ENCODE measurements at regions not wholly inside any gene's neighbourhood (a gene's known extent, or its start where the extent isn't known, plus 50 kb on each side); places are given as distances from the start of the nearest gene placed in this dataset.

DNA sequence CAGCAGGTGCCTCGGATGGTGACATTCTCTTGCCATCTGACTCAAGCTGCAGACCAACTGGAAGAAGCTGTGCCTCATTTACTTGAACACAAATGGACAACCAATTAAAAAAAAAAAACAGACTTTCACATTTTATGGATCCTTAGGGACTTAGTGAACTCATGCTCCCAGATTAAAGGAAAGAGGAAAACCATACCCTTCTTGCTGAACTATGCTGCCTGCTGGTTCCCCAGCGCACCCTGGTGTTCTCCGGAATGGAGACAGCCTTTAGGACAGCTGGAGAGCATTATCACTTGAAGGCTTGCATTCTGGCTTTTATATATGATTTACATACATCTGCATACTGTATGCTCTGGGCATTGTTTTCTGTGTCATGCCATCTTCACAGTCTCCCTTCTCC is 370.7 kb downstream of the SLC4A3 start:
- no peak for DNase-seq (ENCODE audit: low spot score)

- DNase-seq (ENCODE audit: low spot score) = no peak
Measured at GRCh38 chr2:219998714-219999227, 371.3 kb downstream of the SLC4A3 start.

- no peak for DNase-seq (ENCODE audit: low spot score)
Measured at GRCh38 chr2:220000080-220000479, 372.6 kb downstream of the SLC4A3 start.

DNA sequence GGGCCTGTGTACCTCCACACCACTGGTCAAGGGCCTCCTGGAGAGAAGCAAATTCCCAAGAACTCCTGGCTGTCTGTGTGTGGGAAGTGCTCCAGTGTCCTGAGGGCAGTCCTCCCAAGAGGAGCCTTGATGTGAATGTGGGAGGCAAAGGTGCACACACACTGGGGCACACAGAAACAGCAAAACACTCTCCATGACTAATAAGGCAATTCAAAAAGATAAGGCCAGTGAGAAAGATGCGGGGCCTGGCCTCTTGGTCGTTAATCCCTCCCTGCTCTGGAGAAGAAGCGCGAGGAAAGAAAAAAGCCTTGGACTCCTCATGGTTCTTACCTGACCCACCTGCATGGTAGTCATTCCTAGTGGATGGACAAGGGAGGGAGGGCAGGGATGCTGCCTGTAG is 373.2 kb downstream of the SLC4A3 start:
- DNase-seq (ENCODE audit: low spot score) = no peak

DNA sequence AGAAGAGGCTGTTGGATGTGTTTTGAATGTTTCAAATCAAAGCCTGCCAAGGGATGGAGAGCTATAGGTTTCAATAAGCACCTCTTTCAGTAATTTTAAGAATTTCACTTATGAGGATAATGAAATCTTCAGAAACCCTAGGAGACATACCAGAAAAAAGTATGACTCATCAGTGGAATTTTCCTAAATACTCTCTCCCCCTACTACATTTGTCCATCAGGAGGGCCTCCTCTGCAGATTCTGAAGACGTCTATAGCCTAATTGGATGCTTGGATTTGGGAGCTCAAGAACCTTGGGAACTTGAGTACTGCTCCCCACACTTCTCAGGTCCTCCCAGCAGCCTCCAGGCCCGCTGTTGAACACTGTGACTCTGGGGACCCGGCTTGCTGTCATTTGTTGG is 374.3 kb downstream of the SLC4A3 start:
- no peak for DNase-seq (ENCODE audit: low spot score)

DNA sequence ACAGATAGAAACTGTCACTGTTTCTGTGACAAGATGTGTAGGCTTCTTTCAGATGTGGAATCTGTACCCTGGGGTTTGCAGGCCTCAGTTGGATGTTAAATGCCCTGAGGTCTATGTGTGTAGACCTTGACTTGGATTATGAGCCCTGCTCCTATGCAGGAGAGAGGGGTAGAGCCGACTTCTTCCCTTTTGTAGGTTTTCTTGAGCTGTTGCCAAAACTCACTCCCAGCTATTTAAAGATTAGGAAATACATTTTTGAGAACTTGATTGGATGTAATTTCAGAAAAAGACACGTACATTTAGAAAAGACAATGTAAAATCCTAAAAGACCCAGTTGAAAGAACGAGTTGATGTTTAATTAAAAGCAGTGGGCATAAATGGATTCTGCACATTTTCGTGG is 374.8 kb downstream of the SLC4A3 start:
- no peak for DNase-seq (ENCODE audit: low spot score)

DNA sequence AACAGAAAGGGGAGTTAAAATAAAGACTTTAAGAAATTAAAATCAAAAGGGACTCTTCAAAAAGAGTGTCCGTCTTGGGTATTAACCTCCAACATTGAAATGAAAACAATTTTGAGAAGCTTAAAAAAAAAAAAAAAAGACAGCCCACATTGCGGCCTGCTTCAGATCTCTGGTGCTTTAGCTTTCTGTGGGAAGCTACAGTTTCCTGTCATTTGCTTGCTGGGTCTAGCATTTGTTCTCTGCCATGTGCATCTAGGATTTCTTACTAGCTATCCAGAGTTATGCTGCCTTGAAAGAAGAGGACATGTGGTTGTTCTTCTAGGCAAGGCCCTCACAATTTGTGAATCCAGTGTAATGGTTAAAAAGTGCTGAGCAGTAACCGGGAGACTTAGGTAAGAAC is 375.3 kb downstream of the SLC4A3 start:
- DNase-seq (ENCODE audit: low spot score) = no peak

- no peak for DNase-seq (ENCODE audit: low spot score)
Measured at GRCh38 chr2:220005362-220005761, 377.9 kb downstream of the SLC4A3 start.

GRCh38 chr2:220006152-220006621 is 378.8 kb downstream of the SLC4A3 start:
- no peak for DNase-seq (ENCODE audit: low spot score)

DNA sequence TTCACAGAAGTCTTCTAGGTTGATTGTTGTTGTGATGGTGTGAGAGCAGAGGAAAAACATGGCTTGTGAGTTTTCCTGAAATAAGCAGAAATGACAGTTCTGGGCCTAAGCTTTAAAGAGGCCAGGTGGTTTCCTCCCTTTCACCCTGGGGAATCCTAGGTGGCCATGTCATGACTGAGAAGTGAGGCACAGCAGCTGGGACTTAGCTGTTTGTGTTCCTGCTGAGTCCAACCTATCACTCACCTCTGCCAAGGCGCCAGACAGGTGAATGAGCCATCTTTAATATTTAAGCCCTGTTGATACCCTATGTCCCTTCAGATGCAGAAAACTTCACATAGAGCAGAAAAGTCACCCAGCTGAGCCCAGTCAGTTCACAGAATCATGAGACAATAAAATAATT is 384.4 kb downstream of the SLC4A3 start:
- no peak for DNase-seq (ENCODE audit: low spot score)

DNA sequence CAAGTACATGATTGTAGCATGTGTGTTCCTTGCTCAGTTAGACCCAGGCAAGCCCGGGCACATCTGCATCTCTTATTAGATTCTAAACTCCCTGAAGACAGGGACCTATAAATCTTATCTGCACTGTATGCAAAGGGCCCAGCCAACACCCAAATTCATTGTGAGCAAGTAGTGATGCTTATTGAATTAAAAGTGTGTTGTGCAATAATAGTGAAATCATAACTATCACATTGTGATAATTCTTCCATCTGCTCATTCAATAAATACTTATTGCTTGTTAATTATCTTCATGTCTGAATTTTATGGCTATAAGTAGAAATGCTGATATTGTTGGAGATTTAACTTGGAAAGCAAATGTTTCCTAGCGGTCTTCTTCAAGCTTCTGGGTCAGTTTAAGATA is 387.5 kb downstream of the SLC4A3 start:
- no peak for DNase-seq (ENCODE audit: low spot score)

- no peak for DNase-seq (ENCODE audit: low spot score)
Measured at GRCh38 chr2:220015576-220015975, 388.1 kb downstream of the SLC4A3 start.

- DNase-seq (ENCODE audit: low spot score) = no peak
Measured at GRCh38 chr2:220025207-220025606, 397.8 kb downstream of the SLC4A3 start.

DNA sequence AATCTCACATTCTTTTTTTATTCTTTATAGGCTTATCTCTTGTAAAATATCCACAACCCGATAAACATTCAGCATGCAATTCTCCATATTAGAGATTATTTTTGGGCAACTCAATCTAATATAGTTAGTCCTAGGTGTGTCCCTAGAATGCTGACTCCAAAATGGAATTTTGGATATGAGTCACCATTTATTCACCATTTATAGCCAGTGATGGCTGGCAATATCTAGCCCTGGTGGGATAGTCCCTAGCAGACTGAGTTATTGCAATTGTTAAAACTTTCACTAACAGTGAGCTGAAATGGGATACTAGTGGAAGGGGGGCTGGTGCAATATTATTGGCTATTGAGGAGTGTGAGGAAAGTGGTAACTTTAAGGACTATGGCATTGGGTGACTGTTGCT is 401.6 kb downstream of the SLC4A3 start:
- no peak for DNase-seq (ENCODE audit: low spot score)

DNA sequence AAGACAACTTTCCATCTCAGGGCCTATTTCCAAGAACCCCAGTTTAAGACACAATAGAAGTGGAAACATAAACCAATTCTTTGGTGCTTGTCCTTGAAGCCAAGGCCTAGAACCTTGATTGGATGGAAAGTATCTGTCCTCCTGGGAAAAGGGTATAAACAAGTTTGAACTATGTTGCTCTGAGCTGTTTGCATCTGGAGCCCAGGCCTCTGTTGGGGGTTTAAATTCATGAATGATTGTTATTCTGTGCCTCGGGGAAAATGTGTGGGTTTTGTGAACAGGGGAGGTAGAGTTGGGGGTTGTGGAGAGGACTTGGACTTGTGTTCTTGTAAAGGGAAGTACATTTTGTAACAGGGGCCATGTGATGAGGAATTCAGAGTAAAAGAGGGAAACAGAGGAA is 406.1 kb downstream of the SLC4A3 start:
- DNase-seq (ENCODE audit: low spot score) = no peak

DNA sequence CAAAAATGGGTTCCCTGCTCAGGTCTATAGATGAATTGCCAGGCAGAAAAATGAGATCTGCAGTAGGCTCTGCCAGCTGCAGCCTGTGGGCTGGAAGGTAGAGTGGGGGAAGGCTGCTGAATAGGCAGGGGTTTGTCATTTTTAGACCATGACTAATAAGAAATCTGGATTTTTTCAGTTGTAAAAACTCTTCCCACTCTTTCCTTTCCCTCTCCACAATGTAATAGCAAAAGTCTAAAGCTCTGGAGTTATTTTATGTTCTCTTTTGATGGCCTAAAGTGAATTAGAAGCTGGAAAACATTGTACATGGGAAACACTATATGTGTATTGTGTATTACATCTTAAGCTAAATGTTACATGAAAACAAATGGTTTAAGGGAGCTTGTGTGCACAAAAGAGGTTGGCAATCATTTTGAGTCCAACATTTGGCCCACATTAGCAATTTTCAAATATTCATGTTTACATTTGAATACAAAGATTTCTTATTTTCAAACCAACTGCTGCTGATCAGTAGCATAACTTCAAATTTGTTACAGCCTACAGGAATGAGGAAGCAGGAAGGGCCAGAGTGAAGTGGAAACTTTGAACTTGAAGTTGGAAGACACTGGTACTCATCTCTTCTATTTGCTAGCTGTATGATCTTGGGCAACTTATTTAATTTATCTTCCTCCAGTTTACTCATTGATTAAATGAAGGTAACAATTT is 407.1 kb downstream of the SLC4A3 start:
- no peak for DNase-seq (ENCODE audit: low spot score)

DNA sequence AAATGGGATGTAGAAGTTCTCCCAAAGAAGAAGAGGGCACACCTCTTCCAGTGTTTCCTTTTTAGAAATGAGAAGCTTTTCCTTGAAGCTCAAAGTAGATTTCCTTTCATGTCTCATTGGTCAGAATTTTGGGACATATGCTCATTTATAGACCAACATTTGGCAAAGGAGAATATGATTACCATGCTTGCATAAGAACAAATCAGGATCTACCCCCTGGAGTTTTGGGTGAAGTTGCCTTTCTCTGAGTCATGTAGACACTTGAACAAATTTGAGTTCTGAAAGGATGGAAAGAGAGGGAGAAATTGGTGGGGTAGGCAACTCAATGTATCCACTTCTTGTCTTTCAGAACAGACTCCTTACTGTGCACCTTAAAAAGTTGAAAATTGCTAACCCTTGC is 409.0 kb downstream of the SLC4A3 start:
- DNase-seq (ENCODE audit: low spot score) = no peak

- DNase-seq (ENCODE audit: low spot score) = no peak
Measured at GRCh38 chr2:220040346-220040745, 412.9 kb downstream of the SLC4A3 start.

DNA sequence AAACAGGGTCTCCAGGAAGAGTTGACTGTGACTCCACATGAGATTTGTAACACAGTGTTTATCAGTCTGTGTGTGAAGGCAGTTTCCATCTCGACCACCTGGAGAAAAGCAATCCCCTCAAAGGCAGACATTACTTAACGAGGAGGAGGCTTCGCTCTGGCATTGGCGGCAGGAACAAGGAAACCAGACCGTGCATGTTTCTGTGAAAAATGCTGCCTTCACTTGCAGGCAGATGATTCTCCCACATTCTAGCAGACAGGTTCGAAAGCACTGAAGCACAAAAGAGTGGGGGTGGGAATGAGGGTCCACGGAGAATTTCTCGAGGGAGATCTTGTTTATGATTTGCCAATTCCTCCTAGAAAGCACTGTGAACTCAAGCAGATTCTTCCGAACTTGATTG is 414.0 kb downstream of the SLC4A3 start:
- DNase-seq (ENCODE audit: low spot score) = no peak

- no peak for DNase-seq (ENCODE audit: low spot score)
Measured at GRCh38 chr2:220043155-220043989, 415.9 kb downstream of the SLC4A3 start.

GRCh38 chr2:220043990-220044335 is 416.5 kb downstream of the SLC4A3 start:
- DNase-seq (ENCODE audit: low spot score) = no peak

DNA sequence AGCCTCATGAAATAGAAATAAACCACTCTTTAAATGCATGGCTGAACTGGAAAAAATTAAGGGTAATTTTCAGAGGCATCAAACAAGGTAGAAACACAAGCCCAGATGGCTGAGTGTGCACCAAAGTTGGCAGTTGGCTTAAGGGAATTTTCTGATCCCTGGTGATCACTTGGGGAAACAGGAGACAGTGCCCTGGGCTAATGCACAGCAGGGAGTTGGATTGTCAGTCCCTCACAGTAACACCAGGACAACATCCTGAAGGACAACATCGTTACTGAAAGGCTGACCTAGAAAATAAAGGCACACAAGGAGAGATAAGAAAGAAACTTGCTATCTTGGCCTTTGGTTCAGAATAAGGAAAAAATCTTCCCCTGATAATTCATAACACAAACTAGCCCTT is 417.0 kb downstream of the SLC4A3 start:
- DNase-seq (ENCODE audit: low spot score) = no peak

- no peak for DNase-seq (ENCODE audit: low spot score)
Measured at GRCh38 chr2:220046507-220046906, 419.1 kb downstream of the SLC4A3 start.
